Keratinocyte (primary cell): ENCODE measurements at regions not wholly inside any gene's neighbourhood (a gene's known extent, or its start where the extent isn't known, plus 50 kb on each side); places are given as distances from the start of the nearest gene placed in this dataset.

Source experiments
- DNase-seq: peaks from one replicate; pipeline ENCODE4 v3.0.0-alpha.2; 2011; ENCODE audit warnings: low read depth, missing footprints, low spot score
- FAIRE-seq: peaks from 2 replicates; lab custom pipeline; 2011; peaks lifted over from hg19 to GRCh38; lab: Jason Lieb, UNC
- H2AFZ ChIP-seq: 2 replicates; pipeline ENCODE4 v1.6.0; 2012; ENCODE audit warnings: low read length, control low read depth, inconsistent platforms; ENCODE audit not compliant: control insufficient read depth
- H3K27ac ChIP-seq: 2 replicates; pipeline ENCODE4 v1.5.1; 2011; ENCODE audit warnings: low read length; ENCODE audit not compliant: control insufficient read depth, insufficient read depth
- H3K27me3 ChIP-seq: 3 replicates; pipeline ENCODE4 v1.6.0; 2011; ENCODE audit warnings: low read length; ENCODE audit not compliant: control insufficient read depth, insufficient read depth; ENCODE audit errors: extremely low read depth
- H3K36me3 ChIP-seq, 2 experiments: 2 replicates in 1 of 2; 3 replicates in 1 of 2; pipeline ENCODE4 v1.5.1; 2011; ENCODE audit warnings: low read length in 2 of 2, mild to moderate bottlenecking in 1 of 2; ENCODE audit not compliant: control insufficient read depth in 2 of 2, insufficient read depth in 2 of 2; ENCODE audit errors: extremely low read depth in 1 of 2
- H3K4me1 ChIP-seq: 3 replicates; pipeline ENCODE4 v1.5.1; 2011; ENCODE audit warnings: low read length; ENCODE audit not compliant: control insufficient read depth, insufficient read depth; ENCODE audit errors: extremely low read depth
- H3K4me2 ChIP-seq: 3 replicates; pipeline ENCODE4 v1.6.0; 2011; ENCODE audit warnings: low read depth, low read length; ENCODE audit not compliant: control insufficient read depth, insufficient read depth; ENCODE audit errors: extremely low read depth
- H3K4me3 ChIP-seq, 3 experiments: fragments of 200-600 bp in 1 of 3; sonication (generic) in 1 of 3; 2 replicates in 2 of 3; 3 replicates in 1 of 3; pipeline ENCODE4 v1.5.1; 2011 to 2016; ENCODE audit warnings: low read length in 3 of 3, mild to moderate bottlenecking in 3 of 3, control low read depth in 2 of 3, inconsistent platforms in 1 of 3, low read depth in 1 of 3, mixed read lengths in 1 of 3, mixed run types in 1 of 3, moderate library complexity in 1 of 3; ENCODE audit not compliant: control insufficient read depth in 2 of 3, insufficient read depth in 2 of 3; ENCODE audit errors: extremely low read depth in 1 of 3
- H3K79me2 ChIP-seq: 2 replicates; pipeline ENCODE4 v1.6.0; 2012; ENCODE audit warnings: low read length; ENCODE audit not compliant: control insufficient read depth, insufficient read depth
- H3K9ac ChIP-seq: 3 replicates; pipeline ENCODE4 v1.6.0; 2011; ENCODE audit warnings: low read length; ENCODE audit not compliant: control insufficient read depth, insufficient read depth; ENCODE audit errors: extremely low read depth
- H3K9me1 ChIP-seq: 3 replicates; pipeline ENCODE4 v1.6.0; 2011; ENCODE audit warnings: low read length; ENCODE audit not compliant: control insufficient read depth, insufficient read depth; ENCODE audit errors: extremely low read depth
- H3K9me3 ChIP-seq: 2 replicates; pipeline ENCODE4 v1.5.1; 2012; ENCODE audit warnings: low read depth, low read length; ENCODE audit not compliant: control insufficient read depth
- H4K20me1 ChIP-seq: 3 replicates; pipeline ENCODE4 v1.6.0; 2011; ENCODE audit warnings: low read length; ENCODE audit not compliant: control insufficient read depth, insufficient read depth; ENCODE audit errors: extremely low read depth
- CTCF ChIP-seq, 3 experiments: IDR thresholded peaks in 1 of 3; conservative IDR thresholded peaks in 1 of 3; optimal IDR thresholded peaks in 1 of 3; 2 replicates in 2 of 3; 3 replicates in 1 of 3; pipeline versions ENCODE3 to v1.5.1; 2011; ENCODE audit warnings: low read length in 3 of 3, mild to moderate bottlenecking in 3 of 3, moderate library complexity in 2 of 3, control low read depth in 1 of 3, inconsistent platforms in 1 of 3; ENCODE audit not compliant: insufficient read depth in 2 of 3; ENCODE audit errors: extremely low read depth in 1 of 3
- EZH2 ChIP-seq: IDR thresholded peaks from one replicate; pipeline ENCODE4 v1.6.1; 2012; ENCODE audit warnings: inconsistent platforms, mild to moderate bottlenecking, low read length, moderate library complexity
- dilution Hi-C: fragments of 300-500 bp; cut with MboI; formaldehyde crosslinking; loops from one replicate; pipeline ENCODE4 v1.7.0; 2020; ENCODE audit warnings: low sequenced_read_pairs; ENCODE audit not compliant: extremely low pct_ligation_motif_present

- no peaks in the 10 kb centered on the region for H3K27me3 ChIP-seq
- DNase-seq (no peak), FAIRE-seq (no peak)
- H3K27ac ChIP-seq = no peak overlapping the region
- H4K20me1 ChIP-seq = no peaks in the 10 kb centered on the region
- H3K9ac ChIP-seq = no peak overlapping the region
- H3K4me2 ChIP-seq = no peak overlapping the region
- H3K4me1 ChIP-seq = peaks cover 10% of the 10 kb centered on the region
- no peaks in the 10 kb centered on the region for H3K36me3 ChIP-seq
- TF ChIP-seq EZH2 = no peak
- TF ChIP-seq CTCF (optimal IDR thresholded peaks at IDR 0.05 in 1 of 3, IDR thresholded peaks at IDR 0.05 in 1 of 3, conservative IDR thresholded peaks at IDR 0.05 in 1 of 3; ENCODE audit: extremely low read depth in 1 of 3, insufficient read depth in 2 of 3, low read length in 3 of 3) = no peak
- dilution Hi-C loops = no loop called here
- H3K79me2 ChIP-seq = no peaks in the 10 kb centered on the region
- no peaks in the 10 kb centered on the region for H3K9me3 ChIP-seq
- H3K4me3 ChIP-seq = no peak overlapping the region
- peak overlapping the region; percentile 23 for H2AFZ ChIP-seq
- no peaks in the 10 kb centered on the region for H3K9me1 ChIP-seq
These were observed 217.6 kb upstream of the TMEM229A start for GRCh38 chr7:124250297-124251034.

- H3K27ac ChIP-seq = no peak overlapping the region
- no peaks in the 10 kb centered on the region for H3K9me3 ChIP-seq
- H3K9me1 ChIP-seq = no peaks in the 10 kb centered on the region
- H3K27me3 ChIP-seq = no peaks in the 10 kb centered on the region
- no peak for DNase-seq
- peaks cover 10% of the 10 kb centered on the region for H3K4me1 ChIP-seq
- no peak overlapping the region for H2AFZ ChIP-seq
- no peaks in the 10 kb centered on the region for H4K20me1 ChIP-seq
- dilution Hi-C loops = no loop called here
- TF ChIP-seq EZH2 (no peak), CTCF (optimal IDR thresholded peaks at IDR 0.05 in 1 of 3, IDR thresholded peaks at IDR 0.05 in 1 of 3, conservative IDR thresholded peaks at IDR 0.05 in 1 of 3; ENCODE audit: extremely low read depth in 1 of 3, insufficient read depth in 2 of 3, low read length in 3 of 3) (no peak)
- H3K79me2 ChIP-seq = no peaks in the 10 kb centered on the region
- no peaks in the 10 kb centered on the region for H3K36me3 ChIP-seq
- no peak overlapping the region for H3K4me2 ChIP-seq
- FAIRE-seq = no peak
- H3K4me3 ChIP-seq = no peak overlapping the region
- H3K9ac ChIP-seq = no peak overlapping the region
These were observed 214.8 kb upstream of the TMEM229A start for GRCh38 chr7:124247691-124248090.
